Activated T-cell treated with anti-CD3 and anti-CD28 coated beads, Interleukin-2, amount 50 U/mL, for 1 hour (primary cell): ENCODE measurements at regions not wholly inside any gene's neighbourhood (a gene's known extent, or its start where the extent isn't known, plus 50 kb on each side); places are given as distances from the start of the nearest gene placed in this dataset.

ENCODE experiments used
- DNase-seq: peaks from one replicate; pipeline ENCODE4 v3.0.0-alpha.2; 2020

GRCh38 chr2:240300840-240301239 is 134.6 kb upstream of the GPC1 start:
- no peak for DNase-seq

- no peak for DNase-seq
These were observed 134.1 kb upstream of the GPC1 start for GRCh38 chr2:240301256-240301795.

DNA sequence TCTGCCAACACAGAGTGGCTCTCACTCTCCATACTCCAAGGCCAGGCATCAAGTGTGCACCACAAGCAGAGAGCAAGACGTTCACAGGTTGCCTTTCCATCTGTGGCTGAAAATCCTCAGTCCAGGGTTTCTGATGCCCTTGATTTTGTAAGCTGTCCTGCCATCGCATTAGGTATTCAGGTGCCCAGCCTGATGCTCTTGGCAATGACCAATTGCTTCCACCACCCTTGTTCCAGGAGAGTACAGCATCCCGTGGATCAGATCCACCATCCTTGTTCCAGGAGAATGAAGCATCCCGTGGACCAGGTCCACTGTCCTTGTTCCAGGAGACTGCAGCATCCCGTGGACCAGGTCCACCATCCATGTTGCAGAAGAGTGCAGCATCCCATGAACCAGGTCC is 133.4 kb upstream of the GPC1 start:
- DNase-seq: no peak

GRCh38 chr2:240302933-240303595 is 132.4 kb upstream of the GPC1 start:
- DNase-seq: no peak

GRCh38 chr2:240303896-240304745 is 131.3 kb upstream of the GPC1 start:
- DNase-seq: no peak

DNA sequence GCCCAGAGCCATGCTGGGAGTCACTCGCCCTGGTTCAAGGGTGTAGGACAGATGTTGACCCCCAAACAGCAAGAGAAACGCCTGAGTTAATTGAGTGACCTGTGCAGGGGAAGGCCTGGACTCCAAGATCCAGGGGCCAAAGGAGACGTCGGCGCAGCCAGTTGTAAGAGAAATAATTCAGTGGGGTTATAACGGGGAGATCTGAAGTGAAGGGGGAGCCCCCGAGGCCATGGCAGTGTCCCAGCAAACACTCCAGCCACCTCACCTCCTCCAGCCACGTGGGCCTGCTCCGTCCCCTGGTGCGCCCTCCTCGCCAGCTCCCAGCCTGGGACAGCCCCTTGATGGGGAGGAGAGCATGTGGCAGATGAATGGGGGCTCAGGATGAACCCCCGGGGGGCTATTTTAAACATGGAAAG is 130.7 kb upstream of the GPC1 start:
- DNase-seq: no peak

GRCh38 chr2:240305369-240305962 is 130.0 kb upstream of the GPC1 start:
- no peak for DNase-seq

GRCh38 chr2:240306185-240306584 is 129.3 kb upstream of the GPC1 start:
- no peak for DNase-seq

DNA sequence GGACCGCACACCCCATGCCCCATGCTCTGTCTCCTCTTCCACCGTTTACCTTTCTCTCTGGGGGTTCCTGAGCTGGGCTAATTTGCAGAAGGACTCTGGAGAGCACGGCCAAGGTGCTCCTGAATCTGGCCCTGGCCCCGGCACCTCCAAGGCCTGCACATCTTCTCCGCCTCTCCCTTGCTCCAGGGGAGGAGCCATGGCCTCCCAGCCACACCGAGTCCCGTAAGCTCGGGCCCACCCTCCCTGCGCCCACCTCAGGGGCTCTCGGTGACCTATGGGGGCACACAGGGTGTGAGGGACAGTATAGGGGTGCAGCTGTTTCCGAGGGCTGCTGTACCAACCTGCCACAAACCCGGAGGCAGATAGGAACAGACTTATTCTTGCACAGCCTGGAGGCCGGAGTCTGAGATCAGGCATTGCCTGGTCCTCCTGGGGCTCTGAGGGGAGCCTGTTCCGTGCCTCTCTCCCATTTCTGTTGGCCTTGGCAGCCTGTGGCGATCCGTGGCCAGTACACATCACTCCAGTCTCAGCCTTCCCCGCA is 127.3 kb upstream of the GPC1 start:
- no peak for DNase-seq

- DNase-seq: no peak
These were observed 126.2 kb upstream of the GPC1 start for GRCh38 chr2:240309214-240309613.

GRCh38 chr2:240310201-240310600 is 125.3 kb upstream of the GPC1 start:
- no peak for DNase-seq

- DNase-seq: no peak
These were observed 124.8 kb upstream of the GPC1 start for GRCh38 chr2:240310645-240311044.

DNA sequence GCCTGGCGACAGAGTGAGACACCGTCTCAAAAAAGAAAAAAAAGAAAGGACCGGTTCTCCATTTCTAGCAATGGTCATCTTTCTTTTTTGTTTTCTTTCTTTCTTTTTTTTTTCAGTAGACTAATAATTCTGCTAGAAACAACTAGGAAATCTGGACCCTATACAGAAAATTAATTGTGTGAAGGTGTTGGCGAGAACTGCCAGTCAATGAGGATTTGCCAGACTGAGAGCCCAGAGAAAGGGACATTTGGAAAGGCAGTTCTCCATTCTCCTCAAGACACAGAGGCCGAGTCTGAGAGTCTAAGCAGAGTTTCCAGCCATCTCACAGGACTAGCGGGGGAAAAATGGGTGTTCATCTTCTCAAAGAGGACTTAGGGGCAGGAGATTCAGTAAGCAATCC is 123.6 kb upstream of the GPC1 start:
- no peak for DNase-seq

DNA sequence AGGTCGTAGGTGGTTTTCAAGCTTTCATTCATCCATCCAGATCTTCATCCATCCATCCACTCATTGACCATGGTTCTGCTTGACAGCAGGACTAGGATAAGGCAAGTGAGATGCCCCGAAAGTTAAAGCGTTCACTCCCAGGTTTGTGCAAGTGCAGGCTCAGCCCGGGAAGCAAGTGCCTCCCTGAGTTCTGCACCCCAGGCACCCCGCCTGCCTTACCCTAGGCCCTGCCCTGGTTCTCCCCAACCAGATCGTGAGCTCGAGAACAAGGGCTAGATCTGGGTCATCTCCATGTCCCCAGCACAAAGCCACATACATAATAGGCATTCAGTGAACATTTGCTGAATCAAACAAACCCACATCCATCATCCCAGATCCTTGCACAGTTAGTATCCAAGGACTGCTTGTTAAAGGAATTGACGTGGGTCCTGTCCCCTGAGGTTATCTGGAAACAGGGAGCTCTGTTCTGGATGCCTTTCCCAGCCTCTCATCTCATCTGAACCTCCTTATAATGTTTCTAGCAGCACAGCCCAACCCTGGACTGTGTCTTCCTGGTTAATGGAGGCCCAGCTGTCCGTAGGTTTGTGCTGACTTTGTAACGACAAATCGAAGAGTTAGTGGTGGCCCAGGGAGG is 116.1 kb upstream of the GPC1 start:
- no peak for DNase-seq

- DNase-seq: no peak
These were observed 115.6 kb upstream of the GPC1 start for GRCh38 chr2:240319855-240320203.

- no peak for DNase-seq
These were observed 115.1 kb upstream of the GPC1 start for GRCh38 chr2:240320204-240320993.

DNA sequence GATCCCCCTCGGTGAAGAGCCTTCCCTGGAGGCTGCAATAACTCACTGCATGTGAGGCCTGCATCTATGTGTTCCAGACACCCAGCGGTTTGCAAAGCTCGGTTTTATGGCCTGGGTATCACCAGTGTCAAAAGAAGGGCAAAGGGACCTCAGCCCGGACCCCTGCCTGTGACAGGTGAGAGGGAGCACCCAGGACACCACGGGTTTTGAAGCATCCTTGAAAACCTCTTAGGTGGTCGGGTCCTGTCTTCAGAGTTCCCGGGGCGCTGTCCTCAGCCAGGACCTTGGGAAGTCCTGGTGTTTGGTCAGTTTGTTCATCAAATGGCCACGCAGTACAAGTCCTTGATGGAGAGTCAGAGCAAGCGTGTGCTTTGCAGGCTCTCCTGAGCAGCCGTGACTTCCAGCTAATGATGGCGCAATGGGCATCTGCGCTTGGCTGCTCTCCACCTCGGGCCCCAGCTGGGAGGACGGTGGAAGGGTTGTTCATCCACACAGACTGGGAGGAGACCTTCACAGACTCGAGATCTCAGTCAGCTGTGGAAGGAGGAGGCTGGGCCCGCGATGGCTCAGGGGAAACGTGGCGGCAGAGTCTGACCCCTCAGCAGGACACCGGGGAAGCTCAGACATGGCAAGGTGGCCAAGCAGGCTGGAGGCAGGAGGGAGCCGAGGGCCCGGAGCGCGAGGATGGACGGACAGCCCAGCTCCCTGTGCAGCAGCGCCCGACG is 113.1 kb upstream of the GPC1 start:
- no peak for DNase-seq

- no peak for DNase-seq
These were observed 112.5 kb upstream of the GPC1 start for GRCh38 chr2:240322991-240323390.

GRCh38 chr2:240323601-240324291 is 111.7 kb upstream of the GPC1 start:
- DNase-seq: no peak

DNA sequence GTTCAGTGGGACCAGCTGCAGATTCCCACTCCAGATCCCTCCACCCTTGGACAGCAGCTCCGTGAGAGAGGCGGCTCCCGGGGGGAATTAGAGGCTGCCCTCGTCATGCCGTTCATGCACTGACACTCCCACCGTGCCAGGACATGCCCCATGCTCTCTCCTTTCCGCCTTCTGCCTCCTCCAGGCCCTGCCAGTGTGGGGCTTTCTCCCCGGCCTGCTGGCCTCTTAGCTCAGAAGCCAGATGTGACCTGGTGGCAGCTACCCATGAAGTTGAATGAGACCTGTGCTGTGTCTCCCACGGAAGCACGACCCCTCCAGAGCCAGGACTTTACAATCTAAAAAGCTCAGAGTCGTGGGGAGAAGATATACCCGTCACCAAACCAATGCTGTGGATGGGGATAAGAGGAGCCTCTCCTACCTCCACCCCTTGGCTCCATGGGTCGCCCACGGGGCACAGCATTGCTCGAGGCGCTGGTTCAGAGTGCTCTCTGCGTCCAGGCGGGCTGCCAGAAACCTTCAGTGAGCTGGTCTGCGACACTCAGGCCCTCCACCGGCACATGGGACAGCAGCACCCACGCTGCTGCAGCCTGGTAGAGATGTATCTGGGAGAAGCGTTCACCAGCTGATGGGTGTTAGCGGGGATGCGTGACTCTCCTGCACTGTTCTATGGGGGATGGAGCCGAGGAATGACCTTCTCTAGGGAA is 111.0 kb upstream of the GPC1 start:
- DNase-seq: no peak
